Subcutaneous abdominal adipose tissue (tissue), 5 donors: ENCODE measurements at regions not wholly inside any gene's neighbourhood (a gene's known extent, or its start where the extent isn't known, plus 50 kb on each side); places are given as distances from the start of the nearest gene placed in this dataset.

ENCODE experiments used
- H3K27ac ChIP-seq: one replicate; pipeline ENCODE4 v1.7.0; 2013; ENCODE audit warnings: low read depth, mild to moderate bottlenecking, inconsistent platforms, low read length, moderate library complexity
- H3K27me3 ChIP-seq, 5 donors: one replicate each; pipeline ENCODE4 v1.7.0; 2013; ENCODE audit warnings: low read length in 5 of 5, inconsistent platforms in 1 of 5; ENCODE audit not compliant: control insufficient read depth in 5 of 5, insufficient read depth in 4 of 5
- H3K36me3 ChIP-seq, 5 donors: one replicate each; pipeline ENCODE4 v1.7.0; 2013; ENCODE audit warnings: low read length in 5 of 5; ENCODE audit not compliant: control insufficient read depth in 5 of 5, insufficient read depth in 5 of 5
- H3K4me1 ChIP-seq, 5 donors: one replicate each; pipeline ENCODE4 v1.7.0; 2013; ENCODE audit warnings: low read length in 5 of 5, mild to moderate bottlenecking in 3 of 5, moderate library complexity in 1 of 5; ENCODE audit not compliant: control insufficient read depth in 5 of 5, insufficient read depth in 5 of 5
- H3K4me3 ChIP-seq, 5 donors: one replicate each; pipeline ENCODE4 v1.7.0; 2013; ENCODE audit warnings: low read length in 5 of 5, low read depth in 1 of 5
- H3K9ac ChIP-seq, 5 donors: one replicate each; pipeline ENCODE4 v1.7.0; 2013; ENCODE audit warnings: low read length in 5 of 5, mild to moderate bottlenecking in 4 of 5, moderate library complexity in 3 of 5
- H3K9me3 ChIP-seq, 5 donors: one replicate each; pipeline ENCODE4 v1.7.0; 2013; ENCODE audit warnings: low read length in 5 of 5; ENCODE audit not compliant: control insufficient read depth in 5 of 5
- donor health status: healthy.
- donor health status: healthy.
- donor health status: healthy.
- donor health status: healthy.
- donor health status: healthy.

DNA sequence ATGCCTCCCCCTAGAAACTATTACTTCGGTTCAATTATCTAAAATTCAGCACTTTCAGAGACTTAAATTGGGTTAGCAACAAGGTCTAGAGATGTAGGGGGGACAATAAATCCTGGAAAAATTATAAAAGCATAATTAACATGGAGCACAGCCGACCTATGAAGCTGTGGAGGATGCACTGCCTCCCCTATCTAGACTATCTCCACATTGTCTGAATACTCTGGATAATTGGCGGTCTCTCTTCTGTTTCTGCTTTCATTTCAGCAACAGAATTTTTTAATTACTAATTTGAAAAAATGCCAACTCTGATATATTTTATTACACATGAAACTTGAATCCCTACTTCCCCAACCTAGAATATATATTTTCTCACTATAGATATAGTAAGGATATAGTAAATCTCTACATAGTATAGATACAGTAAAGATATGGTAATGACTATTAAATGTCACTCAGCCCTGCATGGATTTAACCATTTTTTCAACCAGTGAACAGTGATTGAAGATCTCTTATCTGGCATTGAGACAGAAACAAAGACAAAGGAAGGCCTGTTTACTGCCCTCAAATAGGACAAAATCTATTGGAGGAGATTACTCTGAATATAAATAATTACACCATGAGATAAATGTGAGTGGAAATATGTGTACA, 157.6 kb downstream of the BLID start:
- H3K27me3 ChIP-seq = peaks cover 0 to 3% (median 0%) of the 10 kb centered on the region in 5 donors
- H3K36me3 ChIP-seq = no peaks in the 10 kb centered on the region
- no peaks in the 10 kb centered on the region for H3K9me3 ChIP-seq
- no peak overlapping the region for H3K4me3 ChIP-seq
- no peaks in the 10 kb centered on the region for H3K4me1 ChIP-seq
- no peak overlapping the region for H3K9ac ChIP-seq
- H3K27ac ChIP-seq = no peak overlapping the region

DNA sequence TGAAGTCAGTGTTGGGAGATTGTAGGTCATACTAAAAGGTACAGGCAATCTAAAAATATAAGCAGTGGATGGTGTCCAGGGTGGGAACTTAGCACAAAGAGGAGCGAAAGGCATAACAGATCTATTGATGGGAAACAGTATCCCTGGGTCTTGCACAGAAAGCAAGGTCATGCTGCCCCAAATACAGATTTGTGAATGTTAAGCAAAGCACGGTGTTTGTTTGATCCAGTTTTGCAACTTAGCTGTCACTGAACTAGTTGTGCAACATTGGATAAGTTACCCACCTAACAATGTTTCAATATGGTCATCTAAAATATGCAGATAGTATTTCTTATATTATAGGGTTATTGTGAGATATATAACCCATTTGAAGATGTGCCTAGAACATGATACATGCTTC, 162.9 kb downstream of the BLID start:
- Histone ChIP-seq H3K9ac (no peak overlapping the region), H3K4me1 (no peaks in the 10 kb centered on the region), H3K36me3 (no peaks in the 10 kb centered on the region), H3K4me3 (no peak overlapping the region), H3K9me3 (no peaks in the 10 kb centered on the region), H3K27me3 (peaks cover 0 to 3% (median 0%) of the 10 kb centered on the region in 5 donors), H3K27ac (no peak overlapping the region)

DNA sequence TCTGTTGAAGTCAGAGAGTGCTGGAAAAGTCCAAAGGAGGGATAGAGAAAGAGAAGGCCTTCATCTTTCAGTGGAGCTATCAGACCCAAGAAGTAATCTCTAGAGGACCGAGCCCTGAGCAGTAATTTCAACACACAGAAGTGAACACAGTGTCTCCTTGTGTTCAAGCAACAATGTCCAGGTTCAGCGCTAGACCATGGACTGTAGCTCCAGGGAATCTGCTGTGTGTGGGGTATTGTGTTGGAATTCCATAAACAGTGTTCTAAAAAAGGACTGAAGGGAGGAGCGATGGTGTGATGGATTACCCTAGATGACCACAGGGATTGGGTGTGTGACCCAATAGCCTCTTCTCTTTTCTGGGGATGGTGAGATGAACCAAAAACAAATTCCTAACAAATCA, 165.9 kb downstream of the BLID start:
- Histone ChIP-seq H3K4me3 (no peak overlapping the region), H3K27ac (no peak overlapping the region), H3K9me3 (peaks cover 0 to 3% (median 0%) of the 10 kb centered on the region in 5 donors), H3K9ac (no peak overlapping the region), H3K27me3 (peaks cover 0 to 3% (median 0%) of the 10 kb centered on the region in 5 donors), H3K36me3 (no peaks in the 10 kb centered on the region), H3K4me1 (no peaks in the 10 kb centered on the region)

DNA sequence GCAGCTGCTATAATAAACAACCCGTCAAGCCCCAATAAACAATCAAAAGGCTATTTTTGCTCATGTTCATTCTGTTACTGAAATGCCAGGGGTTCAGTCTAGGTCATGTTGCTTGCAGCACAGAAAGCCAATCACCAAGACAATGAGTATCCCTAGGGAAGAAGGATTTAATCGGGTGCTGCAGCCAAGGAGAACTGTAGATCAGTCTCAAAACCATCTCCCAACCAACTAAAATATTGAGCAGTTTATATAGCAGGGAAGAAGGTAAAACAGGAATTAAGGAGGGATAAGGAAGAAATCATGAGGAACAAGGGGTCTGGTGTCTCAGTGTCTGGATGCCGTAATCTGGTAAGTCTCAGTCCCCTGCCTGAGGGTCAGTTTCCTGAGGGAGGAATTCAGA, 169.5 kb downstream of the BLID start:
- Histone ChIP-seq H3K27me3 (no peaks in the 10 kb centered on the region), H3K36me3 (no peaks in the 10 kb centered on the region), H3K4me1 (no peaks in the 10 kb centered on the region), H3K9me3 (peaks cover 0 to 3% (median 0%) of the 10 kb centered on the region in 5 donors), H3K27ac (no peak overlapping the region), H3K4me3 (no peak overlapping the region), H3K9ac (no peak overlapping the region)

DNA sequence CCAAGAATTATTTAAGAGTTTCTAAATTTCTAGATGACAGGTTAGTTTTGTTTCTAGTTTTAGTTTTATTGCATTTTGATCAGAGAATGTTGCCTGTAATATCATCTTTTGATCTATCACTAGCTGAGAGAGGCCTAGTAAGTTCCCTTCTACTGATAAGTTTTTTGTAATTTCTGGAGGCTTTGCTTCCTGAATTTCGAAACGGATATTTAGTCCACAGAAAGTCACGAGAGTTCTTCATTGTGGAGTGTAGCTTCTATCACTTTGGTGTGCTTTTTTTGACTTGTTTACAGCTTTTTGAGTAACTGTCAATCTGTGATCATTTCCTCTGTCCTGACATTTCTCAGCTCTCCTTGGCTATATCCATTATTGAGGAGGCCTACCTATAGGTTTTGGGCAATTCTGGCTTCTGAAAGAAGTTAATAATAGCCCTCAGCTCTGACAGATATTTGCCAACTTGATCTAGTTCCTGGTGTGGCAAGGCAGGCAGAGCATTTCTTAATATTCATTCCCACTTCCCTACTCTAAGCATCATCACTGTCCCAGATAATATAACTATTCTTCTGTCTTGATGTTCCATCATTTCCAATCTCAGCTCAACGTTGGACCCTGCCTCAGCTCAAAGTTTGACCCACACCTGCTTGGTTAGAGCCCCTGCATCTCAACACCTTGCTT, 171.3 kb downstream of the BLID start:
- Histone ChIP-seq H3K4me3 (no peak overlapping the region), H3K4me1 (no peaks in the 10 kb centered on the region), H3K27me3 (no peaks in the 10 kb centered on the region), H3K27ac (no peak overlapping the region), H3K9me3 (peaks cover 0 to 3% (median 0%) of the 10 kb centered on the region in 5 donors), H3K36me3 (no peaks in the 10 kb centered on the region), H3K9ac (no peak overlapping the region)

DNA sequence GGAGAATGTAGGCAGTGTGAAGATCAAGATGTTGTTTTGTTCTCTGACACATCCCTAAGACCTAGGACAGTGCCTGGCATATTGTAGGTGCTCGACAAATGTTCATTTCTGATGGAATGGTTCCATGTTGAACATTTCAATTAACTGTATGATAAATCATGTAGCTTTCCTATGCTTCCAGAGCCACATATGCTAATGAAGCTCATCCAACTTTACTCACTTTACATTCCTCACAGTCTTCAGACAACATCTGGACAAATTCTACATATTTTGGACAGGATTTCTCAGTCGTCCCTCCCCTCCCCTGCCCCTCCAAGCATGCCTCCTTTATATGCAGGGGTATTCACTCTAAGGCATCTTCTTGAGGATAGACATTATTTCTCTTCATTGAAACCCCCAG, 177.9 kb downstream of the BLID start:
- Histone ChIP-seq H3K9me3 (no peaks in the 10 kb centered on the region), H3K9ac (no peak overlapping the region), H3K27ac (no peak overlapping the region), H3K36me3 (no peaks in the 10 kb centered on the region), H3K4me1 (no peaks in the 10 kb centered on the region), H3K4me3 (no peak overlapping the region), H3K27me3 (no peaks in the 10 kb centered on the region)

DNA sequence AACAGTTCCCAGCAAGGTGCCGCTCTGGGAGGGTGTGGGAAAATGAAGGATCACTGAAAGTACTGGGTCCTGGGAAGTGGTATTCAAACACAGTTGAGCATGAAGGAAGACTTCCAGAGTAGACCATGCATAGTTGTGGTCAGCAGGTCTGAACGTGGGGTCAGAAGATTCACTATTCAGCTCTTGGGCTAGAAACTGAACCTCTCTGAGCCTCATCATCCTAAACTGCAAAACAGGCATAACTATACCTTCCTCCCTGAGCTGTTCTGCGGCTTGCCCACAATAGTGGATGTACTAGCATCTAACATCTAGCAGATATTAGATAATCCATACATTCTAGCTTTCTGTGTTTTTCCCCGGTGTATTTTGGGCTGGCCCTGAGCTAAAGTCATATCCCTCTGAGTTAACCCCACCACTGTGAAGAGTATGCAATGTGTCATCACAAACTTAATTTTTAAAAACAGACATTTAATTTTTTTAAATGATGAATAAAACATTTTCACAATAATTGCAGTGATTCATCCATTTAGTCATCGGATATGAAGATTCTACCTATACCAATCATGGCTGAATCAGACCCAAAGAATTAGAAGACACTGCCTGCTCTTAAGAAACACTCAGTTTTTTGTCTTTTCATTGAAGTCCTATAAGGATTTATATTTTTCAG, 179.1 kb downstream of the BLID start:
- no peaks in the 10 kb centered on the region for H3K27me3 ChIP-seq
- no peaks in the 10 kb centered on the region for H3K9me3 ChIP-seq
- H3K27ac ChIP-seq = no peak overlapping the region
- peaks cover 0 to 3% (median 0%) of the 10 kb centered on the region in 5 donors for H3K4me1 ChIP-seq
- H3K36me3 ChIP-seq = no peaks in the 10 kb centered on the region
- no peak overlapping the region for H3K4me3 ChIP-seq
- no peak overlapping the region for H3K9ac ChIP-seq

DNA sequence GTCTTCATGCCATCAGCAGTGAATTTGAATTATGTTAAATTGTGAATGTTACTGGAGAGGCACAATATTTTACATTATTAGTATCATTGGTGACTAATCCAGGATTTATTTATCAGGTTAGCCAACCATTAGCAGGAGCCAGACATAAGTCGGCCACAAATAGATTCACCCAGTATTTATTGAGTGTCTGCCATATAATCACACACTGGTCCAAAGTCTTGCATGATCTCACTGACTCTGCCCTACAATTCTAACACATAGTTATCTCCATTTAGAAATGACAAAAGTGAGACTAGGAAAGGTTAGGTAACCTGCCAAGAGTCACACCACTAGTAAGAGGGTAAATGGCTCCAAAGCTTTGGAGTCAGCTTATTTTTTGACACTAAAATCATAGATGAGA, 179.6 kb downstream of the BLID start:
- H3K4me1 ChIP-seq = peaks cover 0 to 9% (median 0%) of the 10 kb centered on the region in 5 donors
- H3K9ac ChIP-seq = no peak overlapping the region
- H3K36me3 ChIP-seq = no peaks in the 10 kb centered on the region
- no peaks in the 10 kb centered on the region for H3K9me3 ChIP-seq
- no peaks in the 10 kb centered on the region for H3K27me3 ChIP-seq
- H3K27ac ChIP-seq = no peak overlapping the region
- H3K4me3 ChIP-seq = no peak overlapping the region

DNA sequence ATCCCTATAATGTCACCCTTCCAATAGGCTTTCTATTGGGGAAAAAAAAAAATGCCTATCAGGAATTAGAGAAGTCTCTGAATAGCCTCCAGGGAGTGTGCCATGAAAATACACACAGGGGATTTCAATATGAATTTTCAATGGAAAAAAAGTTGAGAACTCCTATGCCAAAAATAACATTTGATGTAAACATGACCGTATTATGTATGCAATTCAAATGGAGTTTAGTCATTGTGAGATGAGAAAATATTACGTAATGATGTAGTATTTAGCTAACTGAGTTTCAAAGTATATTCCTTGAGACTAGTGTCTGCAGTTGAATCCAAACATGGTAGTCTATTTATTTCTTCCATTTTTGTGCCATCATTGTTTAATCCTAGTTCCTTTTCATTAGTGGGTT, 182.3 kb downstream of the BLID start:
- Histone ChIP-seq H3K27ac (no peak overlapping the region), H3K36me3 (no peaks in the 10 kb centered on the region), H3K27me3 (no peaks in the 10 kb centered on the region), H3K4me1 (peaks cover 2 to 26% (median 19%) of the 10 kb centered on the region in 5 donors), H3K4me3 (no peak overlapping the region), H3K9ac (no peak overlapping the region), H3K9me3 (no peaks in the 10 kb centered on the region)

DNA sequence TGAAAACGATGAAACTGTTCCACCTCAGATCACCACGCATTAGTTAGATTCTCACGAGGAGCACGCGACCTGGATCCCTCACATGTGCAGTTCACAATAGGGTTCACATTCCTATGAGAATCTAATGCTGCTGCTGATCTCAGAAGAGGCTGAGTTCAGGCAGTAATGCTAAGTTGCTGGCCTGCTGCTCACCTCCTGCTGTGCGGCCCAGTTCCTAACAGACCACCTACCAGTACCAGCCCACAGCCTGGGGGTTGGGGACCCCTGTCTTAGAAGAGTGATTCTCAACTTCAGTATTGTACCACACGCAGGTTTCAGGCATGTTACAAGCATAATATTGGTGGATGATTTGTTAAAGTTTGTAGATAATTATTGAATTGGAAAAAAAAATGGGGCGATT, 182.7 kb downstream of the BLID start:
- no peak overlapping the region for H3K4me3 ChIP-seq
- H3K4me1 ChIP-seq = peaks cover 2 to 26% (median 19%) of the 10 kb centered on the region in 5 donors
- H3K9ac ChIP-seq = no peak overlapping the region
- no peaks in the 10 kb centered on the region for H3K36me3 ChIP-seq
- H3K27ac ChIP-seq = no peak overlapping the region
- H3K27me3 ChIP-seq = no peaks in the 10 kb centered on the region
- no peaks in the 10 kb centered on the region for H3K9me3 ChIP-seq
